ENCODE measurements at regions not wholly inside any gene's neighbourhood (a gene's known extent, or its start where the extent isn't known, plus 50 kb on each side); places are given as distances from the start of the nearest gene placed in this dataset.

DNA sequence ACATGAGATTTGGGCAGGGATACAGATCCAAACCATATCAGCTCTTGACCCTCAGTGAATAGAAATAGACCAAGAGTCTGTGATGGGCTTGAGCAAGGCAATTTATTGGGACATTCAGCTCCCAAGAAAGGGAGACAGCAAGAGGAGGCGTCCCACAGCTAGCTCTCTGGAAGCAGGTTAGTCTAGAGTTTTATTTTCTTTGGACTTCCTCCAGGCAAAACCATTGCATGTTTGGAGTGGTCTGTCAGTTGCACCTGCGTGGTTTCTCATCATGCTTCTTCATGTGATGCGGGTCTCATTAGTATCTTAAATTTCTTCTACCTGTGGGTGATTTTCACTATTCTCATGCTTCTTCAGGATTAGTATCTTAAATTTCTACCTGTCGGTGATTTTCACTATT, 1530.6 kb downstream of the PLA2G4A start:
- DNase-seq: no peak

DNA sequence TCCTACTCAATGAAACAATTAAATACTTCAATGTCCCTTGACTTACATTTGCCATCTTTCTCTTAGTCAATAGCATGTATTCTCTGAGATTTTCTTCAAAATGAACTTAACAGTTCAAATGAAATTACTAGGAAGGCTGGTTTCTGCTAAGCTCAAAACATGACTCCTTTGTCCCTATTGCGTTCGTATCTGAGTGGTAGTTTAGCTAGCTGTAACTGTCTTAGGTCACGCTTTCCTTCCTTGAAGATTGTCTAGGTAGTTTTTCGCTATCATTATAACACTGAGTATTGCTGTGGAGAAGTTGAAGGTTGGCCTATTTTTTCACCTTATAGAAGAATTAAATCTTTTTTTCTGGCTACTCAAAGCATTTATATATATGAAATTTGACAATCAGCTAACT, 1535.2 kb downstream of the PLA2G4A start:
- no peak for DNase-seq

DNA sequence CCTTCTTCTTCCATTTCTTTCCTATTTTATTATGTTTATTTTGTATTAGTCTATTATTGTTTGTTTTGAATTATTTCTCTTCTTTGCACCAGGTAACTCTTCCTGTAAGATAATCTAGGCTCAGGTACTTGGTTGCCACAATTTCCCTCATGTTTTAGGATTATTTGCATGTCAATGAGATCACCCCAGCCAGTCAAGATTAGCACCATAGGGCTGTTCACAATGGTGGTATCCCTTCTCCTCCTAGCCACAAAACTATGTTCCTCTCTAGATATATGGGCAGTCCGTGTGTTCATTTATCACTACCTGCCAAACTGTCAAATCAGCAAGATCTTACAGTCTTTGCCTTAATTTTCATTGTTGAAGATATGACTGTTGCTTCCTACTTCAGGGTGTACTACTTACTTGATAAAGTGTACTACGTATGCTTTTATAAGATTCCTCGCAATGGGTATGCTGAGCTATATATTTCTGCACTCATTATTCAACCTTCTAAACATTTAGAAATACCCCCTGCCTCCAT, 1536.2 kb downstream of the PLA2G4A start:
- DNase-seq: no peak

DNA sequence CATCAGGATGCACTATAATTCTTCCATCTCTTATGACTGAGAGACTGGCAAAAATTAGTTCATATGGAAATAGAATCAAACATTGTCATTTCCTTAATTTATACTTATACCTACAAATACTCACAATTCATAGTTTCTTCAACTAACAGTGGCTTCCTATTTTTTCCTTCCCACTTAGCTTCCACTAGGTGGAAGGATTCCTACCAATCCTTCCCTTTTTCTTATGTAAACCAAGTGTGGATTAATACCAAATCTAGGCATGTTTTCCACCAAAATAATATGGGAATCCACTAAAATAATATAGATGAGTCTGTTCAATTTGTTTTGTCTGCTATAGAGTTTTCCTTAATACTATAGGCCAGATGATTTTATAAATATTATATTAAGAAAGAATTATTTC, 1537.1 kb downstream of the PLA2G4A start:
- DNase-seq: no peak

DNA sequence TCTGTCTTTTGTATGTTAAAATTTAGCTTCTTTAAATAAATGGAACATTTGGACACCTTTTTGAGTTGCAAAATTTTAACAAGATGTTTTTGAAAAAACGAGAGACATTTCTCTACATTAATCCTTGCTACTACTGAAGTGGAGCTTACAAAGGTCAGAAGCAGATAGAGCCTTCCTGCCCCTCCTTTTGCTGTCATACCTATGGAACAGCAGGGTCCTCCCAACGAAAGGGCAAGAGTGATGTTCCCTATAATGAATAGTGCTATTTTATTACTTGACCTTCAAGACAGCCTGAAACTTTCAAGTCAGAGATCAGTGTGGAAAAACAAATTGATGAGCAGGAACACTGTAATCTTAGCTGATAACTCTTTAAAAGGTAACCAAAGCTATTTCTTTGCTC, 1538.9 kb downstream of the PLA2G4A start:
- DNase-seq: no peak

DNA sequence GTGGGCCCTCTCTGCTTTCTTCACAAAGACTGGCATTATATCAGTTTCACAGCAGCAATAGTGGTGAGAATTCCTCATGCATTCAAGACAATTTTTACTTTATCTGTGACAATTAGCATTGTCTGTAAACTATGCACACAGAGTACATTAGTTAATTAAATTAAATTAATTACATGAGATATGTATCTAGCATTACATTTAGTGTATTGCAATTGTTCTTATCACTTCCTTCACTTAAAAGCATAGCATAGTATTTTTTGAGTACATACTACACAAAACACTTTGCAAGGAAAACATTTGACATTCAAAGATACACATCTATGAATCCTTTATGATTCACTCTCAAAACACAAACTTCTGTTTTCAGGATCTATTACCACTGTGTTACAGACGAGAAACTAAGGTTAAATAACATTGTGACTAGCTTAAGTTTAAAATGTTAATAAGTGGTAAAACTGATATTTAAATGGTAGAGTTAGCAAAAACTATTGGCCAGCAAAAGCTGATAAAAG, 1542.6 kb downstream of the PLA2G4A start:
- DNase-seq: no peak

DNA sequence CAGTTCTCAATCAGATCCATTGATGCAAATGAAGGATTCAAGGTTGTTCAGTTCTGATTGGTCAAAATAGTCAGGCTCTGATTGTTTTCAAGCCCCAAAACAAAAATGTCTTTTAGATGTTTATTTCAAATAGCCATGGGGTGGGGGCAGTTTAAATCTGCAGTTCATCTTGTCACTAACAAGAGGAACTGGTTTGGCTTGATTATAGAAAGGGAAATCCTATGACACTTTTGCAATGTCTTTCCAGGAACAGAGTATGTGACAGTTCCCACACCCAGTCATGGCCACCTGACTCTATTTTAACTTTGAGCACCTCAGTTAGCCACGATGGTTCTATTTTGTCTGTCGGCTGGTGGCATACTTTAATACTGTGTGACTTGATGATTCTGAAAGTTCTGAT, 1544.1 kb downstream of the PLA2G4A start:
- DNase-seq: no peak

DNA sequence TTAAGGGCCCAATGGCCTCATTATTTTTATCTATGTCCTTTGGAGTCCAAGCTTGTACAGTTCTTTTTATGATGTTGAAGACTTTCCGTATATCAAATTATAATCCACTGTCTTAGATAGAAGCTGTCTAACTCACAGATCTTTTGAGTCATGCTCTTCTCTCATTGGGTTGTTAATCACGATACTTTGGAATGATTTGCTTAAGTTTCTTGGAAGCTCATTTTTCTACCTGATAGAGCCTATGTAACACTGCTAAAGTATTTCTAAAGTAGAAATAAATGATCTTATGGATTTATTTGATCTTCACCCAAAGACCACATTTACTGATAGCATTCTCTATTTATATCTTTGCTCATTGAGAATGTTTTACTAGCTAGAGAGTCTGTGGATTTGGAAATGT, 1554.1 kb downstream of the PLA2G4A start:
- no peak for DNase-seq

DNA sequence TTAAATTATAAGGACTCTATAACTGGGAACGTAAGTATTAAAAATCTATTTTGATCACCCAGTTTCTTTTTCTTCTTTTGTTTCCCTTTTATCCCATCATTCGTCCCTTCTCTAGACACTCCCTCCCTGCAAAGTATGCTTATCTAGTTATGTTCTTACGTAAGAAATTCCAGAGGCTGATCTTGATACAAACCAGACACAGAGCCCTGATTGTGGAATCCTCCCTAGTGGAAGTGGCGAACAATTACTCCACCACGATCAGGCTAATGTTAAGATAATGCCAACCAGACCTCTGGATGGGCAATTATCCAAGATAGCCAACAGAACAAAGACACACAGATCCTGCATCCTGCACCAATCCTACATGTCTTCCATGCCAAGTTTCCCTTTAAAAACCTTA, 1557.4 kb downstream of the PLA2G4A start:
- DNase-seq: peak; percentile 41

DNA sequence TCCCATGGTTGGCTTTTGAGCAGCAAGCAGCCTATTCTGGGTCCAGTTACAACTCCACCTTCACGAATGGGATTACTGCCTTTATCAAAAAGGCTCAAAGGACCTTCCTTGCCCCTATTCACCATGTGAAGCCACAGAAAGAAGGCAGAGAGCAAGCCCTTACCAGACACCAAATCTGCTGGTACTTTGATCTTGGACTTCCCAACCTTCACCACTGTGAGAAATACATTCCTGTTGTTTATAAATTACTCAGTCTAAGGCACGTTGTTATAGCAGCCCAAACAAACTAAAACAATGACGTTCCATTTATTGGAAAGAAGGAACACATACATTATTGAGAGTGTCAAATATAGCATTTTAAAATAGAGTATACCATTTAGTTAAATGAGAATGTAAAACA, 1557.9 kb downstream of the PLA2G4A start:
- no peak for DNase-seq

DNA sequence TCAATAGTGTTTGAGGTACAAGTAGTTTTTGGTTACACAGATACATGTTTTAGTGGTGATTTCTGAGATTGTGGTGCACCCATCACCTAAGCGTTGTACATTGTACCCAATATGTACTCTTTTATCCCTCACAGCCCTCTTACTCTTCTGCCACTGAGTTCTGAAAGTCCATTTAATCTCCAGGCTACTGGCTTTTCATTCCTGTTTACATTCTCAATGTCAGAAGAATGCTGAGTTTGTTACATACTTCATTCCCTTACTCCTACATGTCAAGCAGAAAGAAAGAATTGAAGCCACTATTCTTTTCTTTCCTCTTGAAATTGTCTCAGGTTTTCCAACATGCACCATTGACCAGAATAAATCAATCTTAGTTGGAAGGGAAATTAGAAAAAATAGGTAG, 1565.9 kb downstream of the PLA2G4A start:
- no peak for DNase-seq

DNA sequence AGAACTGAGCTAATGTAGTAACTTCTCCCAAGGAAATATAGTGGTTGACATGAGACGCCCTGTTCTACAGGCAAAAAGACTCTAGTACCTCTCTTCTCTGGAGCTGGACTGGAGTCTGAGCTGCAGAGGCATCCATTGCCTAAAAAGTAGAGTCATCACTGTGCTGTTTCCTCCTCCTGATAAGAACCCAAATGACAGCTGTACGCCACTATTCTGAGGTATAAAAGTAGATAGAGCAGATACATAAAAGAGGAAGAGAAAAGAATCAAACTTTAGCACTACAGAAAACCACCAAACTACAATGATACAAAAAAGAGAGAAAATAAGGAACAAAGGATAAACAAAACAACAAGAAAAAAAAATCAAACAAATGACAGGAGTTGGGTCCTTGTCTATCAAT, 1568.8 kb downstream of the PLA2G4A start:
- DNase-seq: no peak

DNA sequence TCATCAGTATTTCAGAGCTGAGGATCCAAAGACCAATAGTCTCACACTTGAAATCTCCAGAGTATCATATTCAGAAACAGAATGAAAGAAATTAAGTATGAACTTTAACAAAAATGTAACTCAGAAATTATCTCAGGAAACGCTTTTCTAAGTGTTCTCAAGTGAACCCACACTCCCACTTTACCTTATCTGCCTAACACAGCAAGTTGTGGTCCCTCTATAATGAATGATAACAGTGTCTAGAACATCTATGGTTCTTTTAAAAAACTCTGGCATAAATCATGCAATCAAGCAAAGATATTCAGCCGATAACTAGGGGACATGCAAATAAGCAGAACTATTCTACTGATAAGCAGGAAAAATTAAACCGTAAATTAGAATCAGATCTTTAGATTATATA, 1574.2 kb downstream of the PLA2G4A start:
- DNase-seq: no peak

DNA sequence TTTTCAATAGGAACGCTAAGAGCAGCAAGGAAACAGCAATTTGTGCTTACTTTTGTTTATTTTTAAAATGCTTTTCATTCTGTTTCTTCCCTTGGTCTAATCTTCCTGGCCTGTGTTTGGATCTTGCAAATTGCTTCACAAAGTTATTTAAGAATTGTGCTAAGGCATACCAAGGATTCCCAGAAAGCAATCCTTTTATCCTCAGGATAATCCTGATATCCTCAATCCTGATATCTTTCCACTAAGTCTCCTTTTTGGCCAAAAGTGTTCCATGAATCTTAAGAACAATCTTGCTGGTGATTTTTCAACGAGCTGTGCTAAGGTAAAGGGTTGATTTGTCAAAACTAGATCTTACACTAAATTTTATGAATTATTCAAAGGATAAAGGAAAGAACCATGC, 1577.9 kb downstream of the PLA2G4A start:
- no peak for DNase-seq

DNA sequence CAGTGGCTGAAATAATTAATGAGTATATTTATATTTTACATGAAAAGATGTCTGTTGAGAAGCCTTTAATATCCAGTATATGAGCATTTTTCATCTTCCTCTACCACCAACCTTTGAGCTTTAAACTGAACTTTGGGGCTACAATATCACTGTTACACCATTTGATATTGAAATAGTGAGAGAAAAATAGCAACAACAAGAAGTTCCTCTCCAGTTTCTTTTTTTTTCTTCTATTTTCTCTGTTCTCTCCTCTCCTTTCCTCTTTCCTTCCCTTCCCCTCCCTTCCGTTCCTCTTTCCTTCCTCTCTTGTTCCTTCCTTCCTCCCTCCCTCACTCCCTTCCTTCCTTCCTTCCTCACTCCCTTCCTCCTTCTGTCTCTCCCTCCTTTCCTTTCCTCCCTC, 1591.4 kb downstream of the PLA2G4A start:
- DNase-seq: no peak

DNA sequence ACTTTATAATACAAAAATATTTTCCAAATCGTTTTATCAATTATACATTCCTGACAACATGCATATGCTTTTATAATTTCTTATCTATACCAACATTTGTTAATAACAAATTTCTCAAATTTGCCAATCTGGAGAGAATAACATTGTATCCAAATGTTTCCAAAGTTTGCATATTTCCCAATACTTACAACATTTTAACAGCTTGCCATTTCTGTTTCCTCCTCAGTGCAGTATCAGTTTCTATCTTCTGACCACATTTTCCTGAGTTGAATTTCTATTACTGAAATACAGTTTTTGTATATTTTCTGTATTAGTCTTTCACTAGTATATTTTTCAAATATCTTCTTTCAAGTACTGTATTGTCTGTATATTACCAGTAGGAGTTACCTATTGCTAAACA, 1594.3 kb downstream of the PLA2G4A start:
- DNase-seq: no peak

DNA sequence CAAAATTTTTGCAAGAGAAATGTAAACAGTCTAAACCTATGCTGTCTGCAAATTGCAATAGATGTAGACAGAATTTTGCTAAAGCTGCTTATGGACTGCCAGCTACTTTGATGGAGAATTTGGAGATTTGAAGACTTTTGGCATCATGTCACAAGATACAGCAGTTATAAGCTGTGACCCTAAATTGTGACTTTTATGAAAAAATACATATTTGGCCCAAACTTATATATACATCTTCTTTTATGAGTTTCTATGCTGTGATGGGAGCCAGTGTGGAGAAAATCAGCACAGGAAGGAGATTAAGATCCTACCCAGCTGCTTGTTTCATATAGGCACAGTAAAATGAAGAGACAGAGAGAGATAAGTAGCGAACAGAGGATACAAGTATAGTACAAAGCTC, 1595.4 kb downstream of the PLA2G4A start:
- DNase-seq: no peak

DNA sequence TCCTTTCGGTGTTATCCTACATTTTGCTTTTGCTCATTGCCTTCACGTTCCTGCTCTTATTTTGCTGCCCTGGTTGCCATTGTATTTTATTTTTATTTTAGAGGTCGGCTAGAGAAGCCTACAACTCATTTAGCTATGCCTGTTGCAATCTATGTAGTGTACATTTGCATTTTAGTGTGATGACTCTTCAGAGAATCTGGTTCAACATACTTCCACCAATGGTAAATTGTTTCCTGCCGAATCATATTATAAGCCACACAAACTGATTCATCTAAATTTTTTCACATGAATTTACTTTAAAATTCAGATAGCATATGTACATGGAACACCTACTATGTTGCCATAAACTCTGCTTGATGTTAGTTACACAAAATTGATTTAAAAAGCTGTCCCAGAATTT, 1596.9 kb downstream of the PLA2G4A start:
- DNase-seq: peak; percentile 91

DNA sequence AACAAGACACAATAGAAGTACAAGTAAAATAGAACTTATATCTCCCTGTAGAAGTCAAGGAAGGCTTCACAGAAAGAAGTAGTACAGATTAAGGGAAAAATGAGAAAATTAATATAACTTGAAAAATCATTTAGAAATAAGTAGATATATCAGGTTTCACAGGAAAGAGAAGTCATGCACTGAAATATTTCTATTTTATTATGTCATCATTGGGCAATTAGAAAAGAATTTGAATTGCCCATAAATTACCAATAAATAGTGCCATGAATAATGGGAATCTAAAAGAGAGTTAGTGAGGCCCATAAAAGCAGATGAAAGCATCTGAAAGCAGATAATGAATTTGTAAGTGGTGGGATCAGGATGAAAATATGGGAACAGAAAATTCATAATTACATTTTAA, 1597.8 kb downstream of the PLA2G4A start:
- peak; percentile 41 for DNase-seq

DNA sequence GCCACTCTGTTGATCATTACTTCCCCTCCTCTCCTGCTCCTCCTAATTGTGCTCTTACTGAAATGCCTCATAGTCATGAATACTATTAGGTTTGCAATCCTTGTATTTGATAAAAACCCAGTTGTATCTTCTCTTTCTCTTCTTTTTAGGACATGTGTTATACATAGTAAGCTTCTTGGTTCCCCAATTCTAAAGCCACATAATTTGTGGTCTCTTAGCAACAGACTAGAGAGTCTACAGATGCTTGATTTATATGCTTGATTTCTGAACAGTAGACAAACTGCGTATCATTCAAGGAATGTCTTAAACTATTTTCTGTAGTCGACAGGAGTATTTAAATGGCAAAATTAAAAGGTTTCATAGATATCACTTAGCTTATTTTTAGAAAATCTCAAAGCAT, 1598.9 kb downstream of the PLA2G4A start:
- no peak for DNase-seq

DNA sequence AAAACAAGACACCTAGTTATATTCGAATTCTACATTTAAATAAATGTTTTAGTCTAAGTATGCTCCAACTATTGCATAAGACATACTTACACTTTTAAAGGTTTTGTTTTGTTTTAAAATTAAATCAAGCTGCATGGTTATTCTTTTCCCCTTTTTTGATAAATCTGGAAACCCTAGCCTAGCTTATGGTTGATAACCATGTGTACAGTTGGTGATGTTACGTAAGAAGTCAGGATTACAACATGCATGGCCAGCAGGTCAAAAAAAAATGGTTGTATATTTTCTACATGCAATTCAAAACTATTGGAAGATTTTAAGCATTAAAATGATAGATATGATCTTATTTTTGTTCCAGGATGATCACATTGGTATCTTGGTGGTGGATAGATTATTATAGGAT, 1600.6 kb downstream of the PLA2G4A start:
- peak; percentile 33 for DNase-seq

DNA sequence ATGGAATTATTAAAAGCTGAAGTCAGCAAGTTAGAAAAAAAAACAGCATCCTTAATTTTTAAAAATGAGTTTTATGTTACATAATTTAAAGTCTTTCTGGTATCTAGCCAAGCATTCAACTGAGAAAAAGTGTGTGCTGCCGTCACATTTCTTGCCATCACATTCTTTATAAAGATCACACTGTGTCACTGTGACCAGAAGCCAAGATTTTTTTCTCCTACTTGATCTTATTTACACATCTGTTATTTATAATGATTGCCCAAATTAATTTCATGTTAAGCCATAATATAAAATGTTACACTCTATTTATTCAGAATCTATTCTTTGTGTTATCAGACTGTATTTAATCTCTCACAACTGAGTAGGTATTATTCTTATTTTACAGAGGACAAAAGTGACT, 1603.7 kb downstream of the PLA2G4A start:
- DNase-seq: peak; percentile 36

DNA sequence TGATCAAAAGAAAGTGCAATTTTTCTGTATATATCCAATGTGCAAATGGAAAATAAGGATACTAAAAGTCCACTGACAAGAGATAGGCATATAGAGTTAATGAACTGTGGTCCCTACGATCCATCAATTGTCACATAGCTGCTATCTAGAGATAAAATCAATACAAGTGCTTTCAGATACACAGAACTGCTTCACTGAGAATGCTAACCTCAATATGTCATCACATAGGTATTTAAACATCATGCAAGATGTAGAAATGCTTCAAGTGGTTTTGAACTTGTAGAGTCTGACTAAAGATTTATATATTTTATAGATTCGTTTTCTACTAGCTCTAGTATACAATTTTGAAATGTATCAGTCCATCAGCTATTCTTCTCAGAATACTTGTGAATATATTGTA, 1604.7 kb downstream of the PLA2G4A start:
- peak; percentile 84 for DNase-seq

DNA sequence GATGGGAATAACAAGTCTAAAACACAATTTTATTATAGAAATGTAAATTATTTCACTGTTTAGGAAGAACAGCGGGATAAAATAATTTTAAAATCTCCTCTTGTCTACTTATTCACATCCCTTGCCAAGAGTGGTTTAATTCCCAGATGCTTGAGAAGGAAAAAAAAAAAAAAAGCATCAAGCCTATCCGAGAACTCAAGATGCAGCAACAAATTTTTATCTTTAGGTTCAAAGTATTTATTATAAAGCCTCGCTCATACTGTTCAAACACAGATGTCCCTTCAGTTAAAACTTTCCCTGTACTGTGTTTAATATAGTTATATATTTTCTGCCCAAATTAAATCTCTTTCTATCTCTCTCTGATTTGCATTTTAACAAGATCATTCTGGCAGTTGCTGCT, 1615.8 kb downstream of the PLA2G4A start:
- DNase-seq: no peak

DNA sequence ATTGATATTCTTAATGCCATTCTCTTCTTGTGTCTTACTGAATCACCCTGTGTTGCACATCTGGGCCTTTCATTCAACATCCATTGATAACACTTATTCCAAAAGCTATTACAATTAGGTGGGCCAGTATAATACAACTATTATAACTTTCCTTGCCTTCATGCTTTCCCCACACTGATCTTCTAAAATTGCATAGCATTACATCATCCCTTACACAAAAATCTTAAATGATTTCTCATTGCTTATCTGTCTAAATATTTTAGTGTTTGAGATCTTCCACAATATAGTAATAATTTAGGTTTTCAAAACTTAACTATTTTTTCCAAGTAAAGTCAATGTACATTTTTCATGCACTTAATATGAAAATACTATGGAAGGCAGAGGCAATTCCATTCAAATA, 1634.1 kb downstream of the PLA2G4A start:
- DNase-seq: peak; percentile 11

DNA sequence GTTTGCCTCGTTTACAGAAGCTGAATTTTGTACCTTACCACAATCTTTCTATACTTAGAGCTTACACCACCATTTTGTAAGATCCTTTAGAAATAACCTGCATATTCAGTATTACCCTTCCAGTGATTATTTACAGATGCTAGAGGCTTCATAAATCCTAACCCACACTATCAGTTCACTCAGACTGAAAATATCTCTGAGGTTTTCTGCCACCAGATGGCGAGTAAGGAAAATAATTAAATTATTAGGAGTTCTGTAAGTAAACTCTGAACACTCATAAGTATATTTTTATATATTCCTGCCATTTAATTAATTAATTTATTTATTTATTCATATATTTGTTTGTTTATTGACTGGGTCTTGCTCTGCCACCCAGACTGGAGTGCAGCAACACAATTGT, 1635.2 kb downstream of the PLA2G4A start:
- DNase-seq: peak; percentile 30
